ENCODE measurements at regions not wholly inside any gene's neighbourhood (a gene's known extent, or its start where the extent isn't known, plus 50 kb on each side); places are given as distances from the start of the nearest gene placed in this dataset.

DNA sequence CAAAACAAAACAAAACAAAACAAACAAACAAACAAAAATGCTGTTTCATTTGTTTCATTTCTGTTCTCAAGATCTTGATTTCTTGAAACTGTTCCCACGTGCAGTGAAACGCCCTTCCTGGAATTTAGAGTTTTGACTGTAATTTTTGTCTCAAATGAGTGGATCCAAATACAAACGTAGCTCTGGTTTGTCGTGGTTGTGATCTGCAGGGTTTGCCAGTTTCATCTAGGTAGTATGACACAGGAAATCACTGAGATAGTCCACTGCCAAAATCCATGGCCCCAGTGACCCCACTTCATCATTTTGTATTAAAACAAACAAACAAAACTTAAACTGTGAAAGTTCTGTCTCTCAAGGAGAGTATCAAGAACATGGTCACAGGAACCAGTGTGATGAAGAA lies 838.6 kb downstream of the BCL11B start:
- in situ Hi-C loops (cut with HindIII; ENCODE audit: extremely low pct_ligation_motif_present, low pct_unique_long_range_greater_than_20kb): no loop called here
- no peaks in the 10 kb centered on the region for H3K27me3 ChIP-seq (ENCODE audit: control insufficient read depth in 1 of 2, insufficient read depth in 2 of 2, low read length in 2 of 2)
- no peak overlapping the region for H3K4me2 ChIP-seq (ENCODE audit: low read depth, low read length)
- FAIRE-seq: no peak
- TF ChIP-seq FOXK1 (CRISPR knock-in tag; IDR thresholded peaks at IDR 0.05; ENCODE audit: borderline replicate concordance, low read depth) (no peak), MEIS1 (CRISPR knock-in tag; IDR thresholded peaks at IDR 0.05; ENCODE audit: borderline replicate concordance) (no peak), FOXA3 (CRISPR knock-in tag; IDR thresholded peaks at IDR 0.05) (no peak), ZNF572 (CRISPR knock-in tag; IDR thresholded peaks at IDR 0.05) (no peak), ZNF761 (CRISPR knock-in tag; conservative IDR thresholded peaks at IDR 0.05) (no peak), ZBTB39 (CRISPR knock-in tag; IDR thresholded peaks at IDR 0.05) (no peak), ARNT2 (CRISPR knock-in tag; IDR thresholded peaks at IDR 0.05; ENCODE audit: low read depth) (no peak), ESRRA (CRISPR knock-in tag; IDR thresholded peaks at IDR 0.05; ENCODE audit: low read depth) (no peak), CBX2 (IDR thresholded peaks at IDR 0.05; ENCODE audit: low read depth, low read length) (no peak), CBX2 (CRISPR knock-in tag; IDR thresholded peaks at IDR 0.05; ENCODE audit: low read depth) (no peak), DR1 (CRISPR knock-in tag; IDR thresholded peaks at IDR 0.05) (no peak)
- TF ChIP-seq, protein P1, sequence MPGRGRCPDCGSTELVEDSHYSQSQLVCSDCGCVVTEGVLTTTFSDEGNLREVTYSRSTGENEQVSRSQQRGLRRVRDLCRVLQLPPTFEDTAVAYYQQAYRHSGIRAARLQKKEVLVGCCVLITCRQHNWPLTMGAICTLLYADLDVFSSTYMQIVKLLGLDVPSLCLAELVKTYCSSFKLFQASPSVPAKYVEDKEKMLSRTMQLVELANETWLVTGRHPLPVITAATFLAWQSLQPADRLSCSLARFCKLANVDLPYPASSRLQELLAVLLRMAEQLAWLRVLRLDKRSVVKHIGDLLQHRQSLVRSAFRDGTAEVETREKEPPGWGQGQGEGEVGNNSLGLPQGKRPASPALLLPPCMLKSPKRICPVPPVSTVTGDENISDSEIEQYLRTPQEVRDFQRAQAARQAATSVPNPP (CRISPR knock-in tag; IDR thresholded peaks at IDR 0.05): no peak
- DNase-seq (ENCODE audit: low spot score): no peak
- BruUV-seq (replicated peaks): no TSS peak
- no peak overlapping the region for H3K4me3 ChIP-seq (replicated peaks in 1 of 3; ENCODE audit: insufficient read depth in 1 of 3, low read depth in 2 of 3, low read length in 3 of 3)
- POLR2A ChIA-PET: no interaction called here
- H3K79me2 ChIP-seq (ENCODE audit: insufficient read depth, low read length): no peaks in the 10 kb centered on the region
- under 1% methylated on average over 4 of the region's 4 CpGs for WGBS (ENCODE audit: low lambda C conversion rate)
- no peaks in the 10 kb centered on the region for H4K20me1 ChIP-seq (ENCODE audit: insufficient read depth, low read length)
- no peak for ATAC-seq
- CTCF ChIA-PET (ENCODE audit: low intra/inter-chr PET ratio, low total read pairs): no interaction called here
- H3K36me3 ChIP-seq (replicated peaks in 1 of 2; ENCODE audit: control insufficient read depth in 1 of 2, insufficient read depth in 2 of 2, low read length in 2 of 2): no peaks in the 10 kb centered on the region
- H3K9ac ChIP-seq (ENCODE audit: insufficient read depth, low read depth, low read length): no peak overlapping the region
- peaks cover 64% of the 10 kb centered on the region for H3K9me3 ChIP-seq (ENCODE audit: low read length)
- H3K27ac ChIP-seq (ENCODE audit: extremely low read length, insufficient read depth, low read length): no peak overlapping the region
- intact Hi-C loops (cut with micrococcal nuclease; ENCODE audit: unreplicated experiment): no loop called here
- H2AFZ ChIP-seq (ENCODE audit: low read length): no peak overlapping the region
- no peaks in the 10 kb centered on the region for H3K4me1 ChIP-seq (ENCODE audit: insufficient read depth, low read length)

Data from HepG2 (cell line).